WTC11 (cell line): ENCODE measurements at regions not wholly inside any gene's neighbourhood (a gene's known extent, or its start where the extent isn't known, plus 50 kb on each side); places are given as distances from the start of the nearest gene placed in this dataset.

ENCODE experiments used
- ATAC-seq: fragments of 200-7000 bp; cut with Tn5 transposase; 2 replicates; pipeline ENCODE4 v1.10.0; 2021; ENCODE audit warnings: mild to moderate bottlenecking, moderate library complexity
- CTCF ChIA-PET: fragments of 300-600 bp; sonication (Branson Sonifier 250); formaldehyde crosslinking; loops from one replicate; lab custom pipeline; 2021; ENCODE audit warnings: antibody characterized with exemption; lab: Charles Lee
- POLR2A ChIA-PET: fragments of 350-600 bp; sonication (Branson Sonifier 250); formaldehyde crosslinking; loops from one replicate; lab custom pipeline; 2021; ENCODE audit warnings: antibody characterized with exemption; lab: Charles Lee
- DNase-seq: peaks from one replicate; pipeline ENCODE4 v3.0.0; 2021; ENCODE audit warnings: low spot score
- H3K27ac Mint-ChIP-seq: 2 replicates; pipeline ENCODE4 v1.8.0; 2021; ENCODE audit warnings: mixed read lengths
- H3K27me3 Mint-ChIP-seq: 2 replicates; pipeline ENCODE4 v1.8.0; 2021; ENCODE audit warnings: low read depth, mild to moderate bottlenecking, moderate library complexity, mixed read lengths
- H3K36me3 Mint-ChIP-seq: 2 replicates; pipeline ENCODE4 v1.8.0; 2021; ENCODE audit warnings: mixed read lengths
- H3K4me1 Mint-ChIP-seq: 2 replicates; pipeline ENCODE4 v1.8.0; 2022; ENCODE audit warnings: mixed read lengths
- H3K4me3 Mint-ChIP-seq: 2 replicates; pipeline ENCODE4 v1.8.0; 2021; ENCODE audit warnings: mild to moderate bottlenecking, moderate library complexity, mixed read lengths
- H3K9me3 Mint-ChIP-seq: 2 replicates; pipeline ENCODE4 v1.8.0; 2021; ENCODE audit warnings: mixed read lengths
- CREM ChIP-seq: sonication (generic); formaldehyde crosslinking; IDR thresholded peaks from 2 replicates; pipeline ENCODE4 v1.8.1; 2022; ENCODE audit warnings: mild to moderate bottlenecking, missing genetic modification reagents, moderate library complexity
- EMX1 ChIP-seq: fragments of 250-450 bp; sonication (Bioruptor Pico); IDR thresholded peaks from 2 replicates; pipeline ENCODE4 v1.8.0; 2021; ENCODE audit warnings: mild to moderate bottlenecking
- ETV6 ChIP-seq: sonication (generic); formaldehyde crosslinking; IDR thresholded peaks from 2 replicates; pipeline ENCODE4 v1.8.1; 2022; ENCODE audit warnings: mild to moderate bottlenecking, missing genetic modification reagents
- FOXK1 ChIP-seq: sonication (generic); formaldehyde crosslinking; IDR thresholded peaks from 2 replicates; pipeline ENCODE4 v1.8.0; 2022; ENCODE audit warnings: mild to moderate bottlenecking, moderate library complexity, missing genetic modification reagents
- FOXP1 ChIP-seq: sonication (generic); formaldehyde crosslinking; IDR thresholded peaks from 2 replicates; pipeline ENCODE4 v1.8.0; 2022; ENCODE audit warnings: missing genetic modification reagents, mild to moderate bottlenecking, moderate library complexity, borderline replicate concordance
- GRHL2 ChIP-seq: fragments of 250-450 bp; sonication (Bioruptor Pico); IDR thresholded peaks from 2 replicates; pipeline ENCODE4 v1.8.0; 2022; ENCODE audit warnings: mild to moderate bottlenecking, moderate library complexity; ENCODE audit not compliant: insufficient replicate concordance, severe bottlenecking
- IRF2 ChIP-seq: sonication (generic); formaldehyde crosslinking; IDR thresholded peaks from 2 replicates; pipeline ENCODE4 v1.8.0; 2022; ENCODE audit warnings: low read depth, missing genetic modification reagents, borderline replicate concordance
- NFATC4 ChIP-seq: fragments of 250-450 bp; sonication (Bioruptor Pico); IDR thresholded peaks from 2 replicates; pipeline ENCODE4 v1.9.0; 2021; ENCODE audit warnings: mild to moderate bottlenecking
- PRRX2 ChIP-seq: fragments of 250-450 bp; sonication (Bioruptor Pico); IDR thresholded peaks from 2 replicates; pipeline ENCODE4 v1.8.0; 2021; ENCODE audit warnings: mild to moderate bottlenecking
- TEAD1 ChIP-seq: sonication (generic); formaldehyde crosslinking; IDR thresholded peaks from 2 replicates; pipeline ENCODE4 v1.8.0; 2022; ENCODE audit warnings: mild to moderate bottlenecking, missing genetic modification reagents
- TEAD4 ChIP-seq: sonication (generic); formaldehyde crosslinking; IDR thresholded peaks from 2 replicates; pipeline ENCODE4 v1.8.0; 2022; ENCODE audit warnings: mild to moderate bottlenecking, missing genetic modification reagents
- ZBTB21 ChIP-seq: sonication (generic); formaldehyde crosslinking; IDR thresholded peaks from 2 replicates; pipeline ENCODE4 v1.8.1; 2023; ENCODE audit warnings: mild to moderate bottlenecking, missing genetic modification reagents, borderline replicate concordance
- ZNF219 ChIP-seq: sonication (generic); formaldehyde crosslinking; IDR thresholded peaks from 2 replicates; pipeline ENCODE4 v1.8.0; 2023; ENCODE audit warnings: missing genetic modification reagents, mild to moderate bottlenecking, borderline replicate concordance
- ZNF317 ChIP-seq: sonication (generic); formaldehyde crosslinking; IDR thresholded peaks from 2 replicates; pipeline ENCODE4 v1.8.1; 2023; ENCODE audit warnings: low read depth, mild to moderate bottlenecking, moderate library complexity, missing genetic modification reagents, borderline replicate concordance
- ZNF671 ChIP-seq: fragments of 250-450 bp; sonication (Bioruptor Pico); IDR thresholded peaks from 2 replicates; pipeline ENCODE4 v1.8.0; 2021; ENCODE audit warnings: mild to moderate bottlenecking
- TF ChIP-seq, protein P1 (sequence below): sonication (generic); formaldehyde crosslinking; conservative IDR thresholded peaks from 2 replicates; pipeline ENCODE4 v1.8.1; 2023; ENCODE audit warnings: mild to moderate bottlenecking, low read depth, missing genetic modification reagents, moderate library complexity
- TF ChIP-seq, protein P2 (sequence below): sonication (generic); formaldehyde crosslinking; IDR thresholded peaks from 2 replicates; pipeline ENCODE4 v1.8.0; 2023; ENCODE audit warnings: mild to moderate bottlenecking, missing genetic modification reagents
- TF ChIP-seq, protein P3 (sequence below): fragments of 250-450 bp; sonication (Bioruptor Pico); IDR thresholded peaks from 2 replicates; pipeline ENCODE4 v1.9.0; 2021; ENCODE audit warnings: mild to moderate bottlenecking
- TF ChIP-seq, protein P4 (sequence below): sonication (generic); formaldehyde crosslinking; IDR thresholded peaks from 2 replicates; pipeline ENCODE4 v1.8.0; 2022; ENCODE audit warnings: mild to moderate bottlenecking, missing genetic modification reagents
- TF ChIP-seq, protein P5 (sequence below): sonication (generic); formaldehyde crosslinking; IDR thresholded peaks from 2 replicates; pipeline ENCODE4 v1.8.1; 2023; ENCODE audit warnings: mild to moderate bottlenecking, missing genetic modification reagents
- TF ChIP-seq, protein P6 (sequence below): fragments of 250-450 bp; sonication (Bioruptor Pico); IDR thresholded peaks from 2 replicates; pipeline ENCODE4 v1.9.0; 2021; ENCODE audit warnings: mild to moderate bottlenecking, borderline replicate concordance

DNA sequence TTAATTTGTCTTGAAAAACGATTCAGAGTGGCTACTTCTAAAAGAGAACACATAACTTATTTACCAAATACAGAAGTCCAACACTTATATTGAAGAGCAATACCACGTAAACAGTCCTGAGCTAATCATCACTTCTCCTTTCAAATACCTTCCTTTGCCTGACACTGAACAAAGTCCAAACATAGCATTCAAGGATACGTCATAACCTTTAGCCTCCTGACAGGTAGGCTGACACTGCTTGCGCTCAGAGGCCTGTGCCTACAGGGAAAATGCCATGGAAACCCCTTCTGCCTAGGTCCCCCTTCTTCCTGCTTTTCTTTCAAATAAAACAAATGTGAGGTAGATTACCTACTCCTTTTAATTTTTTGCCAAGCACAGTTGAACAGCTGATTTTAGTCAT is 510.0 kb downstream of the INSC start (continued):
- TF ChIP-seq, protein P1, sequence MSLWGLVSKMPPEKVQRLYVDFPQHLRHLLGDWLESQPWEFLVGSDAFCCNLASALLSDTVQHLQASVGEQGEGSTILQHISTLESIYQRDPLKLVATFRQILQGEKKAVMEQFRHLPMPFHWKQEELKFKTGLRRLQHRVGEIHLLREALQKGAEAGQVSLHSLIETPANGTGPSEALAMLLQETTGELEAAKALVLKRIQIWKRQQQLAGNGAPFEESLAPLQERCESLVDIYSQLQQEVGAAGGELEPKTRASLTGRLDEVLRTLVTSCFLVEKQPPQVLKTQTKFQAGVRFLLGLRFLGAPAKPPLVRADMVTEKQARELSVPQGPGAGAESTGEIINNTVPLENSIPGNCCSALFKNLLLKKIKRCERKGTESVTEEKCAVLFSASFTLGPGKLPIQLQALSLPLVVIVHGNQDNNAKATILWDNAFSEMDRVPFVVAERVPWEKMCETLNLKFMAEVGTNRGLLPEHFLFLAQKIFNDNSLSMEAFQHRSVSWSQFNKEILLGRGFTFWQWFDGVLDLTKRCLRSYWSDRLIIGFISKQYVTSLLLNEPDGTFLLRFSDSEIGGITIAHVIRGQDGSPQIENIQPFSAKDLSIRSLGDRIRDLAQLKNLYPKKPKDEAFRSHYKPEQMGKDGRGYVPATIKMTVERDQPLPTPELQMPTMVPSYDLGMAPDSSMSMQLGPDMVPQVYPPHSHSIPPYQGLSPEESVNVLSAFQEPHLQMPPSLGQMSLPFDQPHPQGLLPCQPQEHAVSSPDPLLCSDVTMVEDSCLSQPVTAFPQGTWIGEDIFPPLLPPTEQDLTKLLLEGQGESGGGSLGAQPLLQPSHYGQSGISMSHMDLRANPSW (CRISPR knock-in tag): no peak
- TF ChIP-seq NFATC4: no peak
- no peak for TF ChIP-seq ETV6 (CRISPR knock-in tag)
- TF ChIP-seq, all 79 proteins: peak for 0

DNA sequence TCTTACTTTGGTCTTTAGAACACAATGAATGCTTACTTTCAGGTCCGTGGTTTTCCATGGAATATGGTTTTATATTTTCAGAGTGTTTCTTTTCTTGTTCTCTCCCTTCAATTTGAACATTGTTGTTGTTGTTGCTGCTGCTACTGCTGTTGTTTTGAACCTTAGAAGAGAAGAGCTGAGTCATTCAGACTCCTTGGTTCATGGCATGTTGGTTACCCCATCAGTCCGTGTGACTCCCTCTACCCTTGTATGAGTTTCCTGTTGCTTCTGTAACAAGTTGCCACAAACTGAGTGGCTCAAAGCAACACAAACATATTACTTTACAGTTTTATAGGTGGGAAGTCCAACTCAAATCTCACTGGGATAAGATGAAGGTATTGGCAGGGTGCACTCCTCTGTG is 511.0 kb downstream of the INSC start:
- ChIA-PET CTCF (interaction anchor here (0.8 to 1.2 kb wide), 2 partner anchors 24 to 144 kb away, joined by 3 read pairs; no protein-coding TSS in a partner anchor), POLR2A (no interaction called here)
- no peak for TF ChIP-seq ZNF317
- TF ChIP-seq TEAD4: no peak
- no peak for TF ChIP-seq PRRX2 (CRISPR knock-in tag)
- no peak for TF ChIP-seq IRF2 (CRISPR knock-in tag)
- TF ChIP-seq, protein P2, sequence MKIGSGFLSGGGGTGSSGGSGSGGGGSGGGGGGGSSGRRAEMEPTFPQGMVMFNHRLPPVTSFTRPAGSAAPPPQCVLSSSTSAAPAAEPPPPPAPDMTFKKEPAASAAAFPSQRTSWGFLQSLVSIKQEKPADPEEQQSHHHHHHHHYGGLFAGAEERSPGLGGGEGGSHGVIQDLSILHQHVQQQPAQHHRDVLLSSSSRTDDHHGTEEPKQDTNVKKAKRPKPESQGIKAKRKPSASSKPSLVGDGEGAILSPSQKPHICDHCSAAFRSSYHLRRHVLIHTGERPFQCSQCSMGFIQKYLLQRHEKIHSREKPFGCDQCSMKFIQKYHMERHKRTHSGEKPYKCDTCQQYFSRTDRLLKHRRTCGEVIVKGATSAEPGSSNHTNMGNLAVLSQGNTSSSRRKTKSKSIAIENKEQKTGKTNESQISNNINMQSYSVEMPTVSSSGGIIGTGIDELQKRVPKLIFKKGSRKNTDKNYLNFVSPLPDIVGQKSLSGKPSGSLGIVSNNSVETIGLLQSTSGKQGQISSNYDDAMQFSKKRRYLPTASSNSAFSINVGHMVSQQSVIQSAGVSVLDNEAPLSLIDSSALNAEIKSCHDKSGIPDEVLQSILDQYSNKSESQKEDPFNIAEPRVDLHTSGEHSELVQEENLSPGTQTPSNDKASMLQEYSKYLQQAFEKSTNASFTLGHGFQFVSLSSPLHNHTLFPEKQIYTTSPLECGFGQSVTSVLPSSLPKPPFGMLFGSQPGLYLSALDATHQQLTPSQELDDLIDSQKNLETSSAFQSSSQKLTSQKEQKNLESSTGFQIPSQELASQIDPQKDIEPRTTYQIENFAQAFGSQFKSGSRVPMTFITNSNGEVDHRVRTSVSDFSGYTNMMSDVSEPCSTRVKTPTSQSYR (CRISPR knock-in tag): no peak
- TF ChIP-seq FOXK1 (CRISPR knock-in tag): no peak
- TF ChIP-seq CREM: no peak
- DNase-seq: no peak
- H3K36me3 Mint-ChIP-seq: no peaks in the 10 kb centered on the region
- H3K4me1 Mint-ChIP-seq: peaks cover 23% of the 10 kb centered on the region
- H3K9me3 Mint-ChIP-seq: no peaks in the 10 kb centered on the region
- no peak overlapping the region for H3K27ac Mint-ChIP-seq
- no peak for ATAC-seq
- peaks cover 3% of the 10 kb centered on the region; the same call in 1 of the 2 replicates for H3K27me3 Mint-ChIP-seq
- H3K4me3 Mint-ChIP-seq: no peak overlapping the region

DNA sequence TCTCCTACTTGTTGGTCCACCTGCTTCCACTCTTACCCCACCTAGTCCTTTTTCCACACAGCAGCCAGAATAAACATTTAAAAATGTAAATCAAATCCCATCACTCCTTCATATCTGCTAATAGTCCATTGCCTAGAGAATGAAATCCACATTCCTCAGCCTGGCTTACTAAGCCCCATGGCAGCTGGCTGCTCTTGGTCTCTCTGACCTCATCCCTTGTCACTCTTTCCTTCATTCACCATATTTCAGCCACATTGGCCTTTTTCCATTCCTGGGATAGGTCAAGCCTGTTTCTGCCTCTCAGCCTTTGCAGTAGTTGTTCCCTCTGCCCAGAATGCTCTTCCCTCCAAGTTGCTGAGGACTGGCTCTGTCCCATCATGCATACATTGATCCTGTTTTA is 512.8 kb downstream of the INSC start:
- ChIA-PET POLR2A (no interaction called here), CTCF (no interaction called here)
- H3K36me3 Mint-ChIP-seq: no peaks in the 10 kb centered on the region
- ATAC-seq: no peak
- H3K9me3 Mint-ChIP-seq: no peaks in the 10 kb centered on the region
- no peak overlapping the region for H3K4me3 Mint-ChIP-seq
- no peak overlapping the region for H3K27ac Mint-ChIP-seq
- no peak for DNase-seq
- peaks cover 13% of the 10 kb centered on the region for H3K4me1 Mint-ChIP-seq
- peaks cover 3% of the 10 kb centered on the region; the same call in 1 of the 2 replicates for H3K27me3 Mint-ChIP-seq
- TF ChIP-seq TEAD1 (CRISPR knock-in tag) (no peak), FOXP1 (CRISPR knock-in tag) (no peak), ZNF317 (no peak), ZBTB21 (CRISPR knock-in tag) (no peak), EMX1 (CRISPR knock-in tag) (no peak), TEAD4 (no peak), CREM (no peak), ZNF671 (CRISPR knock-in tag) (no peak), GRHL2 (CRISPR knock-in tag) (no peak), ZNF219 (no peak)
- TF ChIP-seq, protein P3, sequence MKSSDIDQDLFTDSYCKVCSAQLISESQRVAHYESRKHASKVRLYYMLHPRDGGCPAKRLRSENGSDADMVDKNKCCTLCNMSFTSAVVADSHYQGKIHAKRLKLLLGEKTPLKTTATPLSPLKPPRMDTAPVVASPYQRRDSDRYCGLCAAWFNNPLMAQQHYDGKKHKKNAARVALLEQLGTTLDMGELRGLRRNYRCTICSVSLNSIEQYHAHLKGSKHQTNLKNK (CRISPR knock-in tag): no peak
- TF ChIP-seq, protein P4, sequence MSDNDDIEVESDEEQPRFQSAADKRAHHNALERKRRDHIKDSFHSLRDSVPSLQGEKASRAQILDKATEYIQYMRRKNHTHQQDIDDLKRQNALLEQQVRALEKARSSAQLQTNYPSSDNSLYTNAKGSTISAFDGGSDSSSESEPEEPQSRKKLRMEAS (CRISPR knock-in tag): no peak
- TF ChIP-seq, protein P5, sequence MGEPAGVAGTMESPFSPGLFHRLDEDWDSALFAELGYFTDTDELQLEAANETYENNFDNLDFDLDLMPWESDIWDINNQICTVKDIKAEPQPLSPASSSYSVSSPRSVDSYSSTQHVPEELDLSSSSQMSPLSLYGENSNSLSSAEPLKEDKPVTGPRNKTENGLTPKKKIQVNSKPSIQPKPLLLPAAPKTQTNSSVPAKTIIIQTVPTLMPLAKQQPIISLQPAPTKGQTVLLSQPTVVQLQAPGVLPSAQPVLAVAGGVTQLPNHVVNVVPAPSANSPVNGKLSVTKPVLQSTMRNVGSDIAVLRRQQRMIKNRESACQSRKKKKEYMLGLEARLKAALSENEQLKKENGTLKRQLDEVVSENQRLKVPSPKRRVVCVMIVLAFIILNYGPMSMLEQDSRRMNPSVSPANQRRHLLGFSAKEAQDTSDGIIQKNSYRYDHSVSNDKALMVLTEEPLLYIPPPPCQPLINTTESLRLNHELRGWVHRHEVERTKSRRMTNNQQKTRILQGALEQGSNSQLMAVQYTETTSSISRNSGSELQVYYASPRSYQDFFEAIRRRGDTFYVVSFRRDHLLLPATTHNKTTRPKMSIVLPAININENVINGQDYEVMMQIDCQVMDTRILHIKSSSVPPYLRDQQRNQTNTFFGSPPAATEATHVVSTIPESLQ (CRISPR knock-in tag): no peak
- TF ChIP-seq, protein P6, sequence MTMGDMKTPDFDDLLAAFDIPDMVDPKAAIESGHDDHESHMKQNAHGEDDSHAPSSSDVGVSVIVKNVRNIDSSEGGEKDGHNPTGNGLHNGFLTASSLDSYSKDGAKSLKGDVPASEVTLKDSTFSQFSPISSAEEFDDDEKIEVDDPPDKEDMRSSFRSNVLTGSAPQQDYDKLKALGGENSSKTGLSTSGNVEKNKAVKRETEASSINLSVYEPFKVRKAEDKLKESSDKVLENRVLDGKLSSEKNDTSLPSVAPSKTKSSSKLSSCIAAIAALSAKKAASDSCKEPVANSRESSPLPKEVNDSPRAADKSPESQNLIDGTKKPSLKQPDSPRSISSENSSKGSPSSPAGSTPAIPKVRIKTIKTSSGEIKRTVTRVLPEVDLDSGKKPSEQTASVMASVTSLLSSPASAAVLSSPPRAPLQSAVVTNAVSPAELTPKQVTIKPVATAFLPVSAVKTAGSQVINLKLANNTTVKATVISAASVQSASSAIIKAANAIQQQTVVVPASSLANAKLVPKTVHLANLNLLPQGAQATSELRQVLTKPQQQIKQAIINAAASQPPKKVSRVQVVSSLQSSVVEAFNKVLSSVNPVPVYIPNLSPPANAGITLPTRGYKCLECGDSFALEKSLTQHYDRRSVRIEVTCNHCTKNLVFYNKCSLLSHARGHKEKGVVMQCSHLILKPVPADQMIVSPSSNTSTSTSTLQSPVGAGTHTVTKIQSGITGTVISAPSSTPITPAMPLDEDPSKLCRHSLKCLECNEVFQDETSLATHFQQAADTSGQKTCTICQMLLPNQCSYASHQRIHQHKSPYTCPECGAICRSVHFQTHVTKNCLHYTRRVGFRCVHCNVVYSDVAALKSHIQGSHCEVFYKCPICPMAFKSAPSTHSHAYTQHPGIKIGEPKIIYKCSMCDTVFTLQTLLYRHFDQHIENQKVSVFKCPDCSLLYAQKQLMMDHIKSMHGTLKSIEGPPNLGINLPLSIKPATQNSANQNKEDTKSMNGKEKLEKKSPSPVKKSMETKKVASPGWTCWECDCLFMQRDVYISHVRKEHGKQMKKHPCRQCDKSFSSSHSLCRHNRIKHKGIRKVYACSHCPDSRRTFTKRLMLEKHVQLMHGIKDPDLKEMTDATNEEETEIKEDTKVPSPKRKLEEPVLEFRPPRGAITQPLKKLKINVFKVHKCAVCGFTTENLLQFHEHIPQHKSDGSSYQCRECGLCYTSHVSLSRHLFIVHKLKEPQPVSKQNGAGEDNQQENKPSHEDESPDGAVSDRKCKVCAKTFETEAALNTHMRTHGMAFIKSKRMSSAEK (CRISPR knock-in tag): no peak
